Spleen (tissue), 11 donors: ENCODE measurements at regions not wholly inside any gene's neighbourhood (a gene's known extent, or its start where the extent isn't known, plus 50 kb on each side); places are given as distances from the start of the nearest gene placed in this dataset.

Experiments used
- DNase-seq: peaks from one replicate; pipeline ENCODE4 v3.0.0-alpha.2; 2020
- H3K27ac ChIP-seq, 8 donors: fragments of 200-600 bp; sonication (generic) in 7 of 8; 1 replicate in 4 of 8; 2 replicates in 4 of 8; pipeline versions ENCODE4 v1.5.0 to v1.8.0; 2016 to 2021; ENCODE audit warnings: inconsistent platforms in 4 of 8, mild to moderate bottlenecking in 4 of 8, moderate library complexity in 1 of 8
- H3K27me3 ChIP-seq, 7 donors: fragments of 200-600 bp; sonication (generic) in 6 of 7; replicated peaks in 1 of 7; 1 replicate in 4 of 7; 2 replicates in 3 of 7; pipeline versions ENCODE4 v1.5.0 to v1.8.0; 2016 to 2021; ENCODE audit warnings: inconsistent platforms in 3 of 7, mild to moderate bottlenecking in 1 of 7
- H3K36me3 ChIP-seq, 6 donors: fragments of 200-600 bp; sonication (generic) in 5 of 6; 1 replicate in 4 of 6; 2 replicates in 2 of 6; pipeline versions ENCODE4 v1.5.0 to v1.8.0; 2016 to 2021; ENCODE audit warnings: inconsistent platforms in 2 of 6
- H3K4me1 ChIP-seq, 6 donors: fragments of 200-600 bp; sonication (generic) in 5 of 6; 1 replicate in 3 of 6; 2 replicates in 3 of 6; pipeline versions ENCODE4 v1.5.0 to v1.8.0; 2016 to 2021; ENCODE audit warnings: inconsistent platforms in 3 of 6
- H3K4me3 ChIP-seq, 8 donors: fragments of 200-600 bp; sonication (generic) in 7 of 8; 1 replicate in 4 of 8; 2 replicates in 4 of 8; pipeline versions ENCODE4 v1.5.0 to v1.8.0; 2016 to 2021; ENCODE audit warnings: inconsistent platforms in 4 of 8, mild to moderate bottlenecking in 4 of 8, moderate library complexity in 2 of 8
- H3K9me3 ChIP-seq, 8 donors: fragments of 200-600 bp; sonication (generic) in 7 of 8; 1 replicate in 4 of 8; 2 replicates in 4 of 8; pipeline versions ENCODE4 v1.5.0 to v1.8.0; 2016 to 2021; ENCODE audit warnings: inconsistent platforms in 4 of 8
- POLR2A ChIP-seq, 3 donors: fragments of 450-650 bp; IDR thresholded peaks; one replicate each; pipeline ENCODE4 v1.5.1; 2017; ENCODE audit warnings: antibody characterized with exemption in 3 of 3, mild to moderate bottlenecking in 1 of 3
- POLR2AphosphoS5 ChIP-seq, 3 donors: sonication (generic); formaldehyde crosslinking; IDR thresholded peaks; one replicate each; pipeline ENCODE4 v1.5.1; 2017; ENCODE audit warnings: antibody characterized with exemption in 3 of 3
- WGBS, 5 donors: extraction: QIAGEN DNeasy Blood & Tissue Kit in 3 of 5; methylation state at CpG; one replicate each; pipeline versions ENCODE4 v1.1.5 to v1.1.7; 2013 to 2018; 5-methylcytosine and 5-hydroxymethylcytosine counted together
- intact Hi-C: fragments of 100-400 bp; cut with DNase I; formaldehyde crosslinking; loops from one replicate; pipeline ENCODE4 v1.15.0; 2023; ENCODE audit warnings: low total_unique reads
- TF ChIP-seq, protein P1 (sequence below), 11 experiments: fragments of 200-600 bp in 7 of 11; fragments of 450-650 bp in 4 of 11; sonication (generic) in 4 of 11; IDR thresholded peaks in 8 of 11; conservative IDR thresholded peaks in 3 of 11; 1 replicate in 7 of 11; 2 replicates in 4 of 11; pipeline versions ENCODE4 v1.4.0 to v1.8.0; 2016 to 2021; ENCODE audit warnings: antibody characterized with exemption in 11 of 11, inconsistent platforms in 4 of 11, mild to moderate bottlenecking in 1 of 11
- donor health status: healthy with polysubstance abuse.
- donor health status: DM: no; HTN: no; CAD: no; lungs with moderate emphysema.
- donor health status: DM: no; HTN: no; CAD: no.
- donor health status: Bipolar disorder and iron deficiency.
- donor health status: healthy.
- donor health status: DM: no; HTN: no; CAD: no.
- donor health status: DM: yes; HTN: yes; CAD: no.

DNA sequence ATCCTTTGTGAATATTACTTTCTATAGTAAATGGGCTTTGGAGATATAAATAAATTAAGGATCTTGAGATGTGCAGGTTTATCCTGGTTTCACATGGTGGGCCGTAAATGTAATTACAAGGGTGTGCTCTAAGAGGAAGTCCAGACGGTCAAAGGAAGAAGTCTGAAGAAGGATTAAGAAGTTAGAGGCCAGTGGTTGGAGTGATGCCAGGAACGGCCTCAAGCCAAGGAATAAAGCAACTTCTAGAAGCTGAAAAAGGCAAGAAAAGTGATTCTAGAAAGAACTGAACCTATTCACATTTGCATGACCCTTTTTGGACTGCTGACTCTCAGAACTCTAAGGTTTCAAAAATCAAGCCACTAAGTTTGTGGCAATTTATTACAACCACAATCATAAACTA, 981.3 kb upstream of the ALCAM start:
- Histone ChIP-seq H3K27me3 (no peaks in the 10 kb centered on the region), H3K9me3 (no peaks in the 10 kb centered on the region), H3K27ac (no peak overlapping the region), H3K36me3 (no peaks in the 10 kb centered on the region), H3K4me1 (no peaks in the 10 kb centered on the region), H3K4me3 (no peak overlapping the region)
- intact Hi-C loops = no loop called here
- no peak for DNase-seq
- TF ChIP-seq POLR2AphosphoS5 (IDR thresholded peaks at IDR 0.05) (no peak), POLR2A (IDR thresholded peaks at IDR 0.05) (no peak)
- TF ChIP-seq, protein P1, sequence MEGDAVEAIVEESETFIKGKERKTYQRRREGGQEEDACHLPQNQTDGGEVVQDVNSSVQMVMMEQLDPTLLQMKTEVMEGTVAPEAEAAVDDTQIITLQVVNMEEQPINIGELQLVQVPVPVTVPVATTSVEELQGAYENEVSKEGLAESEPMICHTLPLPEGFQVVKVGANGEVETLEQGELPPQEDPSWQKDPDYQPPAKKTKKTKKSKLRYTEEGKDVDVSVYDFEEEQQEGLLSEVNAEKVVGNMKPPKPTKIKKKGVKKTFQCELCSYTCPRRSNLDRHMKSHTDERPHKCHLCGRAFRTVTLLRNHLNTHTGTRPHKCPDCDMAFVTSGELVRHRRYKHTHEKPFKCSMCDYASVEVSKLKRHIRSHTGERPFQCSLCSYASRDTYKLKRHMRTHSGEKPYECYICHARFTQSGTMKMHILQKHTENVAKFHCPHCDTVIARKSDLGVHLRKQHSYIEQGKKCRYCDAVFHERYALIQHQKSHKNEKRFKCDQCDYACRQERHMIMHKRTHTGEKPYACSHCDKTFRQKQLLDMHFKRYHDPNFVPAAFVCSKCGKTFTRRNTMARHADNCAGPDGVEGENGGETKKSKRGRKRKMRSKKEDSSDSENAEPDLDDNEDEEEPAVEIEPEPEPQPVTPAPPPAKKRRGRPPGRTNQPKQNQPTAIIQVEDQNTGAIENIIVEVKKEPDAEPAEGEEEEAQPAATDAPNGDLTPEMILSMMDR (IDR thresholded peaks at IDR 0.05 in 8 of 11, conservative IDR thresholded peaks at IDR 0.05 in 3 of 11) = no peak
- 29 to 39% (median 39%) methylated on average over 3 of the region's 3 CpGs for WGBS, 5 donors

DNA sequence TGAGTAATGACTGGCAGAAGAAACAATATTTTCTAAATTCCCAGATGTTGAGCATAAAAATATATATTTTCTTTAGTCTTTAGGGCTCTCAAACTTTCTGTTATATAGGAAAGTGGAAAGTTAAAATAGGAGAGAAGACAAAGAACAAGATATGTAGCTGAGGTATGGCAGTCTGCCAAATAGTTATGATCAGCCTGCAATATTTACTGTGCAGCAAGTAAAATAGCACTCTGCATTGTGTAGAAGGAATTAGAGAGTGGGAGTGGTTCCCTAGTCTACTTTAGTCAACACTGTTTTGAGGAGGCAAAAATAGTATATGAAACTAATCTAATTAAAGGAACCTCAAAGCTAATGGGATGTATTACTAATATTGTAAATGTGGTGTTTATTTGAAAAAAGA, 978.1 kb upstream of the ALCAM start:
- no peak for TF ChIP-seq POLR2A (IDR thresholded peaks at IDR 0.05)
- TF ChIP-seq, protein P1 (IDR thresholded peaks at IDR 0.05 in 8 of 11, conservative IDR thresholded peaks at IDR 0.05 in 3 of 11) = no peak
- no peak for TF ChIP-seq POLR2AphosphoS5 (IDR thresholded peaks at IDR 0.05)
- Histone ChIP-seq H3K4me1 (no peaks in the 10 kb centered on the region), H3K9me3 (no peaks in the 10 kb centered on the region), H3K4me3 (no peak overlapping the region), H3K27me3 (no peaks in the 10 kb centered on the region), H3K36me3 (no peaks in the 10 kb centered on the region), H3K27ac (no peak overlapping the region)
- no peak for DNase-seq
- intact Hi-C loops = no loop called here

- Histone ChIP-seq H3K4me1 (no peaks in the 10 kb centered on the region), H3K27ac (no peak overlapping the region), H3K4me3 (no peak overlapping the region), H3K36me3 (no peaks in the 10 kb centered on the region), H3K27me3 (no peaks in the 10 kb centered on the region), H3K9me3 (no peaks in the 10 kb centered on the region)
- TF ChIP-seq POLR2AphosphoS5 (IDR thresholded peaks at IDR 0.05) (no peak), POLR2A (IDR thresholded peaks at IDR 0.05) (no peak)
- TF ChIP-seq, protein P1 (IDR thresholded peaks at IDR 0.05 in 8 of 11, conservative IDR thresholded peaks at IDR 0.05 in 3 of 11) = no peak
- intact Hi-C loops = no loop called here
- DNase-seq = no peak
- WGBS, 5 donors = 47 to 74% (median 56%) methylated on average over 2 of the region's 2 CpGs
Measured at GRCh38 chr3:104392327-104392726, 974.4 kb upstream of the ALCAM start.

GRCh38 chr3:104396974-104397669, 969.6 kb upstream of the ALCAM start:
- DNase-seq = no peak
- H3K36me3 ChIP-seq = no peaks in the 10 kb centered on the region
- no peak overlapping the region for H3K27ac ChIP-seq
- intact Hi-C loops = no loop called here
- 87 to 96% (median 92%) methylated on average over 2 of the region's 2 CpGs for WGBS, 5 donors
- no peak overlapping the region for H3K4me3 ChIP-seq
- H3K27me3 ChIP-seq = no peaks in the 10 kb centered on the region
- TF ChIP-seq POLR2AphosphoS5 (IDR thresholded peaks at IDR 0.05) = no peak
- TF ChIP-seq, protein P1 (IDR thresholded peaks at IDR 0.05 in 8 of 11, conservative IDR thresholded peaks at IDR 0.05 in 3 of 11) = no peak
- H3K4me1 ChIP-seq = no peaks in the 10 kb centered on the region
- peaks cover 0 to 24% (median 0%) of the 10 kb centered on the region in 8 donors for H3K9me3 ChIP-seq
